ENCODE measurements at regions not wholly inside any gene's neighbourhood (a gene's known extent, or its start where the extent isn't known, plus 50 kb on each side); places are given as distances from the start of the nearest gene placed in this dataset.

GRCh38 chr5:75916144-75916543 is 167.0 kb upstream of the SV2C start:
- in situ Hi-C loops (cut with MboI; ENCODE audit: low pct_unique_long_range_greater_than_20kb, low sequenced_read_pairs, unreplicated experiment) = no loop called here
- no peak for TF ChIP-seq CTCF (IDR thresholded peaks at IDR 0.05; ENCODE audit: extremely low read depth, insufficient read depth, missing control alignments)

GRCh38 chr5:75909223-75909622 is 174.0 kb upstream of the SV2C start:
- TF ChIP-seq CTCF (IDR thresholded peaks at IDR 0.05; ENCODE audit: extremely low read depth, insufficient read depth, missing control alignments) = no peak
- in situ Hi-C loops (cut with MboI; ENCODE audit: low pct_unique_long_range_greater_than_20kb, low sequenced_read_pairs, unreplicated experiment) = no loop called here
- DNase-seq (ENCODE audit: low spot score) = no peak

More at GRCh38 chr5:75916144-75916543, 167.0 kb upstream of the SV2C start:
- no peak for DNase-seq (ENCODE audit: low spot score)

- DNase-seq (ENCODE audit: low spot score) = no peak
- no peak for TF ChIP-seq CTCF (IDR thresholded peaks at IDR 0.05; ENCODE audit: extremely low read depth, insufficient read depth, missing control alignments)
- in situ Hi-C loops (cut with MboI; ENCODE audit: low pct_unique_long_range_greater_than_20kb, low sequenced_read_pairs, unreplicated experiment) = no loop called here
Observed at GRCh38 chr5:75907651-75908050, 175.5 kb upstream of the SV2C start.

GRCh38 chr5:75894482-75894881 is 177.2 kb upstream of the POC5 start:
- in situ Hi-C loops (cut with MboI; ENCODE audit: low pct_unique_long_range_greater_than_20kb, low sequenced_read_pairs, unreplicated experiment) = no loop called here
- no peak for DNase-seq (ENCODE audit: low spot score)

GRCh38 chr5:75891736-75892135 is 174.5 kb upstream of the POC5 start:
- no peak for TF ChIP-seq CTCF (IDR thresholded peaks at IDR 0.05; ENCODE audit: extremely low read depth, insufficient read depth, missing control alignments)
- in situ Hi-C loops (cut with MboI; ENCODE audit: low pct_unique_long_range_greater_than_20kb, low sequenced_read_pairs, unreplicated experiment) = no loop called here
- no peak for DNase-seq (ENCODE audit: low spot score)

More at GRCh38 chr5:75894482-75894881, 177.2 kb upstream of the POC5 start:
- TF ChIP-seq CTCF (IDR thresholded peaks at IDR 0.05; ENCODE audit: extremely low read depth, insufficient read depth, missing control alignments) = no peak

GRCh38 chr5:75891020-75891419 is 173.8 kb upstream of the POC5 start:
- DNase-seq (ENCODE audit: low spot score) = no peak
- in situ Hi-C loops (cut with MboI; ENCODE audit: low pct_unique_long_range_greater_than_20kb, low sequenced_read_pairs, unreplicated experiment) = no loop called here
- TF ChIP-seq CTCF (IDR thresholded peaks at IDR 0.05; ENCODE audit: extremely low read depth, insufficient read depth, missing control alignments) = no peak

- in situ Hi-C loops (cut with MboI; ENCODE audit: low pct_unique_long_range_greater_than_20kb, low sequenced_read_pairs, unreplicated experiment) = no loop called here
- TF ChIP-seq CTCF (IDR thresholded peaks at IDR 0.05; ENCODE audit: extremely low read depth, insufficient read depth, missing control alignments) = no peak
- DNase-seq (ENCODE audit: low spot score) = no peak
Observed at GRCh38 chr5:75890546-75890945, 173.3 kb upstream of the POC5 start.
